ENCODE measurements at regions not wholly inside any gene's neighbourhood (a gene's known extent, or its start where the extent isn't known, plus 50 kb on each side); places are given as distances from the start of the nearest gene placed in this dataset.

DNA sequence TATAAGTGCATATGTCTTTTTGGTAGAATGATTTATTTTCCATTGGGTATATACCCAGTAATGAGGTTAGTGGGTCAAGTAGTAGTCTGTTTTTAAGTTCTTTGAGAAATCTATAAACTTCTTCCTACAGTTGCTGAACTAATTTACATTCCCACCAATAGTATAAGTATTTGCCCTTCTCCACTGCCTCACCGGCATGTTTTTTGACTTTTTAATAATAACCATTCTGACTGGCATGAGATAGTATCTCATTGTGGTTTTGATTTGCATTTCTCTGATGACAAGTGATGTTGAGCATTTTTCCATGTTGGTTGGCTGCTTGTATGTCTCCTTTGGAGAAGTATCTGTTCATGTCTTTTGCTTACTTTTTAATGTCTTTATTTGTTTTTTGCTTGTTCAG is 94.1 kb upstream of the TP63 start:
- H3K4me1 ChIP-seq = no peaks in the 10 kb centered on the region
- TF ChIP-seq Cebpa-rat (IDR thresholded peaks at IDR 0.05) = no peak
- no peak overlapping the region for H3K27ac ChIP-seq
- no peaks in the 10 kb centered on the region for H4K20me1 ChIP-seq
- no peak overlapping the region for H3K4me3 ChIP-seq
- H3K36me3 ChIP-seq = no peaks in the 10 kb centered on the region
- peaks cover 2% of the 10 kb centered on the region; the same call in 1 of the 2 replicates for H3K27me3 ChIP-seq
- no peak overlapping the region for H3K4me2 ChIP-seq
- H3K9me3 ChIP-seq = no peaks in the 10 kb centered on the region
- no peak overlapping the region for H3K9ac ChIP-seq

DNA sequence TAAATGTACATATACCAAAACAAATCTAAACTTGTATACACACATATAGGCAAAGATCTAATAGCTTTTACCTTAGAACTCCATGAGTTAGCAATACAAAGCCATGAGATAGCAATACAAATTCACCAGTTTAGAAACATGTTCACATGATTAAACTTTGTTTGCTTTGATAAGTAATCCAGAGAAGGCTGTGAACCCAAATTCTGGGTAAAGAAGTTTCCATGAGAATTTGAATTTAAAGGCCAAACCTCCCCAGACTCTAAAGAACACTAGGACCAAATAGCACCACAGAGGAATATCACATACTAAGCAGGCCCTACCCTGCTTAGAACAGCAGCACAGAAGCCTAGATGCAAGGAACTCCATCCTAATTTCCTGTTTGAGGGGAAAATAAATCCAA is 83.7 kb upstream of the TP63 start:
- H3K4me2 ChIP-seq = no peak overlapping the region
- H4K20me1 ChIP-seq = no peaks in the 10 kb centered on the region
- H3K4me1 ChIP-seq = no peaks in the 10 kb centered on the region
- peaks cover 34% of the 10 kb centered on the region for H3K9me3 ChIP-seq
- H3K9ac ChIP-seq = no peak overlapping the region
- no peak overlapping the region for H3K4me3 ChIP-seq
- TF ChIP-seq Cebpa-rat (IDR thresholded peaks at IDR 0.05) = no peak
- H3K27me3 ChIP-seq = no peaks in the 10 kb centered on the region
- no peak overlapping the region for H3K27ac ChIP-seq
- H3K36me3 ChIP-seq = no peaks in the 10 kb centered on the region

DNA sequence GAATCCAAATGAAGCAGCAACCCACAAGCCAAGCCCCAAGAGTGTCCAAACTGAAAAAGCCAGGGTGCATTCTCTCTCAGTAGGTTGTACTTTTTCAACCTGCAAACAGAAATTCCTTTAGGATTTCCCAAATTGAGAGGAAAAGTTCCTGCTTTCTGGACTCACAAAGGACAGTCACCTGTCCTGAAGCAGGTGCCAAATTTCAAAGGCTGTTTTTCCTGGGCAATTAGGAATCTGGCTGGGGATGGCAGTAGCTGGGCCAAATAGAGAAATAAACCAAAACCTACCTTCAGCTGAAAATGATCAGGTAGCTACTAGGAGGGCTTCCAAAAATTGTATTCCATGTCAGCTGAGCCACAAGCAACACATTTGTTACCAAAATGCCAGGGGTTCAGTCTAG is 83.1 kb upstream of the TP63 start:
- peaks cover 34% of the 10 kb centered on the region for H3K9me3 ChIP-seq
- H3K4me2 ChIP-seq = no peak overlapping the region
- TF ChIP-seq Cebpa-rat (IDR thresholded peaks at IDR 0.05) = no peak

DNA sequence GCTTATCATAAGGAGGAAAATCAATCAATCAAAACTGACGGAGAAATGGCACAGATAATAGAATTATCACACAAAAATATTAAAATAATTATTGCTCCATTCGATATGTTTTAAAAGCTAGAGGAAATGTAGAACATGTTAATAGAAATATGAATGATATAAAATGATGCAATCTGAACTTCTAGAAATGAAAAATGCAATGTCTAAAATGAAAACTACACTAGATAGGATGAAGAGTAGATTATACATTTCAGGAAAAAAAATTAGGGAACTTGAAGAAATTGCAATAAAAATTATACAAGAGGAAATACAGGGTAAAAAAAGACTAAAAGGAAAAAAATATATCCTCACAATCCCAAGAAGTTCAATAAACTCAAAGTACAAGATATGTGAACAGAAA is 80.2 kb upstream of the TP63 start:
- Histone ChIP-seq H3K9me3 (peaks cover 27% of the 10 kb centered on the region), H3K4me2 (no peak overlapping the region), H3K9ac (no peak overlapping the region), H3K36me3 (no peaks in the 10 kb centered on the region), H4K20me1 (no peaks in the 10 kb centered on the region), H3K27ac (no peak overlapping the region), H3K27me3 (no peaks in the 10 kb centered on the region), H3K4me1 (no peaks in the 10 kb centered on the region), H3K4me3 (no peak overlapping the region)
- no peak for TF ChIP-seq Cebpa-rat (IDR thresholded peaks at IDR 0.05)

More for the DNA sequence above, 83.1 kb upstream of the TP63 start:
- no peaks in the 10 kb centered on the region for H3K4me1 ChIP-seq
- no peak overlapping the region for H3K27ac ChIP-seq
- H3K36me3 ChIP-seq = no peaks in the 10 kb centered on the region
- no peaks in the 10 kb centered on the region for H3K27me3 ChIP-seq
- no peak overlapping the region for H3K9ac ChIP-seq
- H4K20me1 ChIP-seq = no peaks in the 10 kb centered on the region
- H3K4me3 ChIP-seq = no peak overlapping the region

DNA sequence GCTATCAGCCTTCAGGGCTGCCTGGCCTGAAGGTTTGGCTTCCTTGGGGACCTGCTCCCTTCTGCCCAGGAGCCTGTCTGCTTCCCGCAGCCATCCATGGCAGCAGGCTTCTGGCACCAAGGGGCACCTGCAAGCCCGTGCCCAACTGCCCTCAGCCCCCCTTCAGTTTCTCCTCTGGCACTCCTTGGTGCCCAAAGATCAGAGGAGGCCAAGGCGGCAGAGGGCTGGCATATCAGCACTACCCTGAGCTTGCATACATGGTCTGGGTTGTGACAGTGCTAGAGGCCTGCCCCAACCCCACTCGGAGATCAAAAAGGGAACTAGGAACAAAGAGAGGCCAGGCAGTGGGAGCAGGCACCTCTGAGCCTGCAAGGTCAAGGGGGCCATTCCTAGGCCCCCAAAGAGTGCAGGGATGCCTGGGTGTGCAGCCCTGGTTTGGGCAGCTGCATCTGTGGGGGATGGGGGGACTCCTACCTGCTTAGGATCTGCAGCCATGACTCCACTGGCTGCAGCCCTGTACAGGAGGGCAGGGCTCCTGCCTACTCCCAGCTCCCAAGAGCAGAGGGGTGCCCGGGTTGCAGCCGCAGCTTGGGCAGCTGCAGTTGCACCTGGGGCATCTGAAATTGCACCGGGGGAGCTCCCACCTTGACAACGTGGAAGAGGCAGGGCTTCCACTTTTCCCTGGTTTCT is 76.2 kb upstream of the TP63 start:
- Histone ChIP-seq H3K36me3 (no peaks in the 10 kb centered on the region), H3K27me3 (no peaks in the 10 kb centered on the region), H3K4me2 (no peak overlapping the region), H3K4me3 (no peak overlapping the region), H3K9ac (no peak overlapping the region), H3K27ac (no peak overlapping the region), H4K20me1 (no peaks in the 10 kb centered on the region), H3K4me1 (no peaks in the 10 kb centered on the region), H3K9me3 (peaks cover 12% of the 10 kb centered on the region)
- TF ChIP-seq Cebpa-rat (IDR thresholded peaks at IDR 0.05) = no peak

DNA sequence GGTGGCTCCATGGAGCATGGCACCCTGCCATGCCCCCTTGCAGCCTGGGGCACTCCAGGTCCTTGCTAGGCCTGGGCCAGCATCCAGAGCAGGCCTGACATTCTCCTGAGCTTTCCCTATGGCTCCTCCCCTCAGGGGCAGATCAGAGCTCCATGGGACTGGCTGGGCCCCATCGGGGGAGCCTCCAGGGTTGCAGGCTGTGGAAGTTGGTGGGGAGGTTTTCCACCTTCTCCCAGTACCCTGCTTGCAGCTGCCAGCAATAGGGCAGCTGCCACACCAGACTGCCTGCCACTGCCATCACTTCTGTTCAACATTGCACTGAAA is 75.7 kb upstream of the TP63 start:
- Histone ChIP-seq H3K27ac (no peak overlapping the region), H3K4me2 (no peak overlapping the region), H4K20me1 (no peaks in the 10 kb centered on the region), H3K4me3 (no peak overlapping the region), H3K4me1 (no peaks in the 10 kb centered on the region), H3K9me3 (peaks cover 8% of the 10 kb centered on the region), H3K27me3 (no peaks in the 10 kb centered on the region), H3K36me3 (no peaks in the 10 kb centered on the region), H3K9ac (no peak overlapping the region)
- TF ChIP-seq Cebpa-rat (IDR thresholded peaks at IDR 0.05) = no peak

DNA sequence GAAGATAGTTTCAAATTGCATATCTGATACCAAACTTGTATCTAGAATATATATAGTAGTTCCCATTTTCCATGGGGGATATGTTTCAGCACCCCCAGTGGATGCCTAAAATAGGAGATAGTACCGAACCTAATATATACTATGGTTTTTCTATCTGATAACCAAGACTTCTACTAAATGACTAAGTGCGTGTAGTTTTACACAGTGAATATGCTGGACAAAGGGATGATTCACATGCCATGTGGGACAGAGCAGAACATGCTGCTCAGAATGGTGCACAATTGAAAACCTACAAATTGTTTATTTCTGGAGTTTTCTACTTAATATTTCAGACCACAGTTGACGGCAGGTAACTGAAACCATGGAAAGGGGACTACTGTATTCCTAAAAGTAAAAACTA is 73.4 kb upstream of the TP63 start:
- Histone ChIP-seq H3K4me2 (no peak overlapping the region), H3K36me3 (no peaks in the 10 kb centered on the region), H4K20me1 (no peaks in the 10 kb centered on the region), H3K4me3 (no peak overlapping the region), H3K9ac (no peak overlapping the region), H3K27me3 (no peaks in the 10 kb centered on the region), H3K4me1 (0 out of 2 replicates have a peak, but pooled peaks cover 7% of the 10 kb centered on the region), H3K9me3 (peaks cover 5% of the 10 kb centered on the region; the same call in 1 of the 2 replicates), H3K27ac (no peak overlapping the region)
- no peak for TF ChIP-seq Cebpa-rat (IDR thresholded peaks at IDR 0.05)

DNA sequence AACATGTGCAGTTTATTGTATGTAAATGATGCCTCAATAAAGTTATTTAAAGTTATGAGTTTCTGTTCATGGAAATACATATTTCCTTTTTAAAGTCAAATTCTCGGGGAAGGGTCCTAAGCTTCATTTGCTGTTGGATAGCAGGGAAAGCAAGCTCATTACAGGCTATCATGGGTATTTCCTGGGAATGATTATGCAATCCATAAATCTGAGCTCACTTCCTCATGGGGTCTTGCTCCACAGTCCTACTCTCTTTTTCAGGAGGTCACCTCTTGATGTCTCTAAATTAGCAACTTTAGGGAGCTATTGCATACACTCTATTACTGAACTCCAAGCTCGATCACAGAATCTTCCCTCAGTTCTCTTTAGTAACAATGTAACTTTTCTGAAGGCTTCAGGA is 69.9 kb upstream of the TP63 start:
- Histone ChIP-seq H4K20me1 (no peaks in the 10 kb centered on the region), H3K9ac (no peak overlapping the region), H3K27ac (no peak overlapping the region), H3K36me3 (no peaks in the 10 kb centered on the region), H3K27me3 (no peaks in the 10 kb centered on the region), H3K4me2 (no peak overlapping the region), H3K4me1 (peaks cover 14% of the 10 kb centered on the region; the same call in 1 of the 2 replicates), H3K9me3 (peaks cover 5% of the 10 kb centered on the region; the same call in 1 of the 2 replicates), H3K4me3 (no peak overlapping the region)
- no peak for TF ChIP-seq Cebpa-rat (IDR thresholded peaks at IDR 0.05)

DNA sequence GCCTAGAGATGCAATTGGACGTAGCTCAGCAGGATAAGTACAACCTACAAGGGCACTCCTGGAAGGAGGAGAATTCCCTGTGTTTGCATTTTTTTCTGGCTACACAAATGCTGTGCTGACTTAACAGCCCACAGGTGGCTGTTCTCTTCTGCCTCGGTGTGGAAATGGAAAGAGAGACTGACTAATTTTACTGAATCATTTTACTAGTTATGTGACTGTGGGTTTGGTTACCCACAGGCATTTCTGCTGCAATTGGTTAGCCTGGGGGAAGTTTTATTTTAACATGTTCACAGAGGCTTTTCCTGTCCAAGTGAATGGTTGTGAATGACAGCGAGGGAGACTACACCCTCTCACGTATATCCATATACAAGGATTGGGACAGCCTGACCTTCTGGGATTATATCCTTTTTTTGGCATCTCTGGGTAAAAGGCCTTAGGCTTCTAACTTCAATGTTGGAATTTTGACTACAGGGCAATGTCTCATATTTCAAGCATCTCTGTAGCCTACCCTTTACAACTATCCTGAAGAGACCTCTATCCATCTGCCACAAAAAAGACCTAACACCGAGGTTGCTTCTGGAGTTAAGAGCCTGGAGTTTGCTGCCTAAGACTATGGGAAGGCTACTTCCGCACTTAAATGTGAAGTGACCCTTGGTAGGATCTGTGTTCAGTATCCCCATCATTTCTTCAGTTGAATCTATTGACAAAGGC is 67.2 kb upstream of the TP63 start:
- no peak overlapping the region for H3K27ac ChIP-seq

DNA sequence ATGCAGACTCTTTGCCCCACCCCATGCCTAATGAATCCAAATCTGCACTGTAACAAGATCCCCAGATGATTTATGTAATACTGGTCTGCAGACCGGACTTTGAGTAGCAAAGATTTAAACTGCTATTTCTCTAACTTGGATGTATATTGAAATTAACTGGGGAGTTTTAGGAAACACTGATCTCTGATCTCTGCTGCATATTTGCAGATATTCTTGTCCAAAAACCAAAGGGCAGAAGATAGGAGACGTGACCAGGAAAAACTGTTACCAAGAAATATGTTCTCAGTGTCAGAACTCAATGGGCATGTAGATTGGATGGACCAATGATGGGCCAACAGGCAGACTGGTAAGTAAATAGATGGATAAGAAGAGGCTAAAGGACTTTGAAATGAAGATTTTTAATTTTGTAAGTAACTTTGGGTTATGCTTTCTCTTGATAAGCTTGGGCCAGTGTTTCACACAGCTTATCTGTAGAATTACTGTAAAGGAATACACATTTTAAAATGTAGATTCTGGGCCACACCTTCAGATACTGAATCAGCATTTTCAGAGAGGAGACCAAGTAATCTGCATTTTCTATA is 64.5 kb upstream of the TP63 start:
- no peaks in the 10 kb centered on the region for H3K27me3 ChIP-seq

More for the DNA sequence above, 67.2 kb upstream of the TP63 start:
- Histone ChIP-seq H3K27me3 (no peaks in the 10 kb centered on the region), H3K9me3 (no peaks in the 10 kb centered on the region), H3K36me3 (no peaks in the 10 kb centered on the region), H3K4me2 (no peak overlapping the region), H3K4me3 (no peak overlapping the region), H3K9ac (no peak overlapping the region), H4K20me1 (no peaks in the 10 kb centered on the region), H3K4me1 (peaks cover 31% of the 10 kb centered on the region)
- no peak for TF ChIP-seq Cebpa-rat (IDR thresholded peaks at IDR 0.05)

More for the DNA sequence above, 64.5 kb upstream of the TP63 start:
- Histone ChIP-seq H4K20me1 (no peaks in the 10 kb centered on the region), H3K9ac (no peak overlapping the region), H3K36me3 (no peaks in the 10 kb centered on the region), H3K4me1 (peaks cover 39% of the 10 kb centered on the region), H3K9me3 (no peaks in the 10 kb centered on the region), H3K4me3 (no peak overlapping the region), H3K4me2 (no peak overlapping the region; the same call in 1 of the 2 replicates), H3K27ac (no peak overlapping the region)
- no peak for TF ChIP-seq Cebpa-rat (IDR thresholded peaks at IDR 0.05)

Measured in BLaER1 (cell line).